ENCODE measurements at regions not wholly inside any gene's neighbourhood (a gene's known extent, or its start where the extent isn't known, plus 50 kb on each side); places are given as distances from the start of the nearest gene placed in this dataset.

- no peak for ATAC-seq
- no peak for DNase-seq
Observed at GRCh38 chr3:36193448-36193847, 186.9 kb upstream of the STAC start.

- DNase-seq, result no peak
Observed at GRCh38 chr3:36196058-36196457, 184.2 kb upstream of the STAC start.

GRCh38 chr3:36197151-36197550, 183.2 kb upstream of the STAC start:
- no peak for ATAC-seq
- DNase-seq, result no peak

More at GRCh38 chr3:36196058-36196457, 184.2 kb upstream of the STAC start:
- ATAC-seq, result no peak

- ATAC-seq (no peak), DNase-seq (no peak)
Observed at GRCh38 chr3:36201546-36201945, 178.8 kb upstream of the STAC start.

GRCh38 chr3:36206956-36207580, 173.2 kb upstream of the STAC start:
- no peak for ATAC-seq
- DNase-seq, result no peak

- ATAC-seq, result no peak
- no peak for DNase-seq
Observed at GRCh38 chr3:36210840-36211651, 169.3 kb upstream of the STAC start.

- ATAC-seq (no peak), DNase-seq (no peak)
Observed at GRCh38 chr3:36211652-36211999, 168.7 kb upstream of the STAC start.

- no peak for ATAC-seq
- no peak for DNase-seq
Observed at GRCh38 chr3:36212251-36212650, 168.1 kb upstream of the STAC start.

- ATAC-seq, result no peak
- DNase-seq, result no peak
Observed at GRCh38 chr3:36214460-36214859, 165.8 kb upstream of the STAC start.

GRCh38 chr3:36215241-36215640, 165.1 kb upstream of the STAC start:
- DNase-seq (no peak), ATAC-seq (no peak)

- ATAC-seq, result no peak
- no peak for DNase-seq
Observed at GRCh38 chr3:36219398-36219797, 160.9 kb upstream of the STAC start.

GRCh38 chr3:36220173-36220572, 160.1 kb upstream of the STAC start:
- ATAC-seq (no peak), DNase-seq (no peak)

GRCh38 chr3:36221975-36222374, 158.3 kb upstream of the STAC start:
- no peak for ATAC-seq
- no peak for DNase-seq

- DNase-seq (no peak), ATAC-seq (no peak)
Observed at GRCh38 chr3:36227980-36228379, 152.3 kb upstream of the STAC start.

GRCh38 chr3:36229496-36229895, 150.8 kb upstream of the STAC start:
- DNase-seq (no peak), ATAC-seq (no peak)

GRCh38 chr3:36232797-36233489, 147.4 kb upstream of the STAC start:
- DNase-seq (no peak), ATAC-seq (no peak)

- ATAC-seq, result no peak
- DNase-seq, result no peak
Observed at GRCh38 chr3:36244728-36245127, 135.6 kb upstream of the STAC start.

- no peak for ATAC-seq
- no peak for DNase-seq
Observed at GRCh38 chr3:36248374-36248773, 131.9 kb upstream of the STAC start.

- no peak for DNase-seq
- ATAC-seq, result no peak
Observed at GRCh38 chr3:36250191-36250590, 130.1 kb upstream of the STAC start.

GRCh38 chr3:36257158-36257852, 123.0 kb upstream of the STAC start:
- ATAC-seq (no peak), DNase-seq (no peak)

GRCh38 chr3:36258421-36258820, 121.9 kb upstream of the STAC start:
- ATAC-seq (no peak), DNase-seq (no peak)

GRCh38 chr3:36259580-36259979, 120.7 kb upstream of the STAC start:
- DNase-seq (no peak), ATAC-seq (no peak)

GRCh38 chr3:36269274-36269673, 111.0 kb upstream of the STAC start:
- DNase-seq, result no peak
- ATAC-seq, result no peak
